H9 (cell line): ENCODE measurements at regions not wholly inside any gene's neighbourhood (a gene's known extent, or its start where the extent isn't known, plus 50 kb on each side); places are given as distances from the start of the nearest gene placed in this dataset.

Experiments
- DNase-seq: peaks from one replicate; pipeline ENCODE4 v3.0.0-alpha.2; 2017
- H2AFZ ChIP-seq: one replicate; pipeline ENCODE4 v1.6.1; 2013; ENCODE audit warnings: mild to moderate bottlenecking, low read length, control low read depth, moderate library complexity
- H2AK5ac ChIP-seq: 2 replicates; pipeline ENCODE4 v1.6.1; 2013; ENCODE audit warnings: low read length, control low read depth, mixed read lengths; ENCODE audit not compliant: insufficient read length
- H2BK120ac ChIP-seq: one replicate; pipeline ENCODE4 v1.6.1; 2013; ENCODE audit warnings: low read depth, mild to moderate bottlenecking, low read length, control low read depth, inconsistent platforms; ENCODE audit not compliant: poor library complexity, severe bottlenecking
- H2BK12ac ChIP-seq: 2 replicates; pipeline ENCODE4 v1.6.1; 2013; ENCODE audit warnings: low read length, control low read depth, mixed read lengths, low read depth; ENCODE audit not compliant: insufficient read length
- H2BK15ac ChIP-seq: 2 replicates; pipeline ENCODE4 v1.6.1; 2013; ENCODE audit warnings: low read depth, low read length, control low read depth
- H2BK20ac ChIP-seq: one replicate; pipeline ENCODE4 v1.6.1; 2013; ENCODE audit warnings: low read depth, mild to moderate bottlenecking, low read length, control low read depth, inconsistent platforms; ENCODE audit not compliant: poor library complexity, severe bottlenecking
- H2BK5ac ChIP-seq: 2 replicates; pipeline ENCODE4 v1.6.1; 2013; ENCODE audit warnings: low read length, control low read depth, mixed read lengths; ENCODE audit not compliant: insufficient read length
- H3K14ac ChIP-seq: 2 replicates; pipeline ENCODE4 v1.6.1; 2013; ENCODE audit warnings: low read length, control low read depth; ENCODE audit not compliant: insufficient read depth
- H3K18ac ChIP-seq: 2 replicates; pipeline ENCODE4 v1.6.1; 2013; ENCODE audit warnings: low read depth, mild to moderate bottlenecking, mixed read lengths, low read length, control low read depth; ENCODE audit not compliant: insufficient read length
- H3K23ac ChIP-seq: 2 replicates; pipeline ENCODE4 v1.6.1; 2013; ENCODE audit warnings: low read length, control low read depth, mixed read lengths, low read depth; ENCODE audit not compliant: insufficient read length
- H3K23me2 ChIP-seq: 2 replicates; pipeline ENCODE4 v1.6.1; 2013; ENCODE audit warnings: low read depth, mild to moderate bottlenecking, mixed read lengths, low read length, control low read depth; ENCODE audit not compliant: insufficient read length, poor library complexity, severe bottlenecking
- H3K27ac ChIP-seq: 2 replicates; pipeline ENCODE4 v1.5.1; 2013; ENCODE audit warnings: low read length, control low read depth, mixed read lengths, low read depth; ENCODE audit not compliant: insufficient read length
- H3K27me3 ChIP-seq: 2 replicates; pipeline ENCODE4 v1.6.1; 2013; ENCODE audit warnings: low read length, control low read depth, inconsistent platforms; ENCODE audit not compliant: insufficient read depth
- H3K4ac ChIP-seq: 2 replicates; pipeline ENCODE4 v1.6.1; 2013; ENCODE audit warnings: low read depth, mild to moderate bottlenecking, control low read depth, inconsistent platforms, low read length, moderate library complexity
- H3K4me1 ChIP-seq: 2 replicates; pipeline ENCODE4 v1.6.1; 2013; ENCODE audit warnings: low read length, control low read depth, inconsistent platforms; ENCODE audit not compliant: insufficient read depth
- H3K4me2 ChIP-seq: 2 replicates; pipeline ENCODE4 v1.6.1; 2013; ENCODE audit warnings: low read length, control low read depth, mixed read lengths; ENCODE audit not compliant: insufficient read length, insufficient read depth
- H3K56ac ChIP-seq: 2 replicates; pipeline ENCODE4 v1.6.1; 2013; ENCODE audit warnings: low read depth, mild to moderate bottlenecking, mixed read lengths, low read length, control low read depth; ENCODE audit not compliant: insufficient read length
- H3K79me1 ChIP-seq: 2 replicates; pipeline ENCODE4 v1.6.1; 2013; ENCODE audit warnings: low read depth, mild to moderate bottlenecking, moderate library complexity, low read length, control low read depth, inconsistent platforms; ENCODE audit not compliant: insufficient read depth, poor library complexity, severe bottlenecking
- H3K79me2 ChIP-seq: 2 replicates; pipeline ENCODE4 v1.6.1; 2013; ENCODE audit warnings: low read length, control low read depth, inconsistent platforms; ENCODE audit not compliant: insufficient read depth
- H3K9ac ChIP-seq: 2 replicates; pipeline ENCODE4 v1.6.1; 2013; ENCODE audit warnings: low read length, control low read depth, mixed read lengths; ENCODE audit not compliant: insufficient read length; ENCODE audit errors: extremely low read depth
- H3K9me3 ChIP-seq: one replicate; pipeline ENCODE4 v1.6.1; 2013; ENCODE audit warnings: low read depth, low read length, inconsistent platforms; ENCODE audit not compliant: control insufficient read depth
- H3T11ph ChIP-seq: one replicate; pipeline ENCODE4 v1.6.1; 2013; ENCODE audit warnings: mild to moderate bottlenecking, low read length, control low read depth, inconsistent platforms
- H4K20me1 ChIP-seq: one replicate; pipeline ENCODE4 v1.6.1; 2013; ENCODE audit not compliant: control insufficient read depth, insufficient read length, insufficient read depth
- H4K5ac ChIP-seq: 2 replicates; pipeline ENCODE4 v1.6.1; 2013; ENCODE audit warnings: low read depth, mild to moderate bottlenecking, mixed read lengths, low read length, control low read depth; ENCODE audit not compliant: insufficient read length
- H4K8ac ChIP-seq: replicated peaks from 2 replicates; pipeline ENCODE4 v1.6.1; 2013; ENCODE audit warnings: low read length, control low read depth, mixed read lengths, low read depth; ENCODE audit not compliant: insufficient read length
- H4K91ac ChIP-seq: 2 replicates; pipeline ENCODE4 v1.6.1; 2013; ENCODE audit warnings: low read depth, mild to moderate bottlenecking, moderate library complexity, mixed read lengths, low read length, control low read depth; ENCODE audit not compliant: insufficient read length
- H3K27ac Mint-ChIP-seq, 3 experiments: 2 replicates in 2 of 3; 3 replicates in 1 of 3; pipeline ENCODE4 v1.8.0; 2020 to 2021; ENCODE audit warnings: mixed read lengths in 3 of 3, mild to moderate bottlenecking in 1 of 3, moderate library complexity in 1 of 3
- H3K27me3 Mint-ChIP-seq: 2 replicates; pipeline ENCODE4 v1.8.0; 2021; ENCODE audit warnings: low read depth, mild to moderate bottlenecking, moderate library complexity, mixed read lengths
- H3K36me3 Mint-ChIP-seq, 3 experiments: 2 replicates in 2 of 3; 3 replicates in 1 of 3; pipeline ENCODE4 v1.8.0; 2020 to 2021; ENCODE audit warnings: low read depth in 3 of 3, mixed read lengths in 3 of 3; ENCODE audit not compliant: insufficient read depth in 1 of 3
- H3K4me1 Mint-ChIP-seq, 2 experiments: 2 replicates each; pipeline ENCODE4 v1.8.0; 2020; ENCODE audit warnings: mixed read lengths in 2 of 2
- H3K4me3 Mint-ChIP-seq, 2 experiments: 2 replicates in 1 of 2; 3 replicates in 1 of 2; pipeline ENCODE4 v1.8.0; 2020 to 2021; ENCODE audit warnings: mild to moderate bottlenecking in 2 of 2, mixed read lengths in 2 of 2, moderate library complexity in 1 of 2
- H3K9me3 Mint-ChIP-seq, 2 experiments: 2 replicates in 1 of 2; 3 replicates in 1 of 2; pipeline ENCODE4 v1.8.0; 2020; ENCODE audit warnings: mild to moderate bottlenecking in 2 of 2, mixed read lengths in 2 of 2, moderate library complexity in 1 of 2
- CTCF ChIP-seq: fragments of 200-600 bp; sonication (generic); conservative IDR thresholded peaks from 3 replicates; pipeline ENCODE4 v1.8.0; 2021; ENCODE audit warnings: antibody characterized with exemption, mild to moderate bottlenecking
- WGBS: extraction: QIAGEN DNeasy Blood & Tissue Kit; methylation state at CpG from one replicate; pipeline ENCODE4 v1.1.7; 2013; ENCODE audit warnings: missing lambda C conversion rate, low lambda C conversion rate, mixed read lengths; ENCODE audit not compliant: insufficient read length; ENCODE audit errors: extremely low coverage; 5-methylcytosine and 5-hydroxymethylcytosine counted together

GRCh38 chr3:95394286-95394685, 1331.4 kb downstream of the NSUN3 start:
- no peak overlapping the region for H3K4me3 Mint-ChIP-seq
- Histone ChIP-seq H3K23ac (no peak overlapping the region), H2BK20ac (no peak overlapping the region), H3K56ac (no peak overlapping the region), H3K4me2 (no peak overlapping the region), H4K8ac (no peak overlapping the region), H2BK12ac (no peak overlapping the region), H4K20me1 (no peaks in the 10 kb centered on the region), H3K9me3 (no peaks in the 10 kb centered on the region), H3K9ac (no peak overlapping the region), H3K18ac (no peak overlapping the region), H2BK15ac (no peak overlapping the region), H3K79me2 (no peaks in the 10 kb centered on the region), H2AFZ (no peak overlapping the region), H4K5ac (no peak overlapping the region), H3K4ac (no peak overlapping the region), H3K23me2 (no peaks in the 10 kb centered on the region), H4K91ac (no peak overlapping the region), H2BK120ac (no peak overlapping the region), H3K27me3 (no peaks in the 10 kb centered on the region), H2BK5ac (no peak overlapping the region), H2AK5ac (no peak overlapping the region), H3K14ac (no peak overlapping the region), H3K4me1 (no peaks in the 10 kb centered on the region; the same call in 1 of the 2 replicates), H3K79me1 (no peaks in the 10 kb centered on the region), H3K27ac (no peak overlapping the region), H3T11ph (no peak overlapping the region)
- DNase-seq: no peak
- WGBS: no CpG with 5 or more reads among the region's 2 CpGs
- 0 out of 4 replicates have a peak, but pooled peaks cover 0 to 3% of the 10 kb centered on the region in 2 experiments for H3K4me1 Mint-ChIP-seq
- no peaks in the 10 kb centered on the region for H3K27me3 Mint-ChIP-seq
- no peaks in the 10 kb centered on the region for H3K36me3 Mint-ChIP-seq
- no peaks in the 10 kb centered on the region for H3K9me3 Mint-ChIP-seq
- no peak overlapping the region for H3K27ac Mint-ChIP-seq
- no peak for TF ChIP-seq CTCF
